GM19351 (cell line): ENCODE measurements at regions not wholly inside any gene's neighbourhood (a gene's known extent, or its start where the extent isn't known, plus 50 kb on each side); places are given as distances from the start of the nearest gene placed in this dataset.
A peak's percentile ranks its signal among the peaks of the same experiment; 100 is the strongest.

ENCODE experiments used
- ATAC-seq: cut with Tn5 transposase; IDR thresholded peaks from one replicate; pipeline ENCODE4 v1.9.1; 2021; ENCODE audit warnings: mild to moderate bottlenecking, moderate library complexity; ENCODE audit not compliant: unreplicated experiment

DNA sequence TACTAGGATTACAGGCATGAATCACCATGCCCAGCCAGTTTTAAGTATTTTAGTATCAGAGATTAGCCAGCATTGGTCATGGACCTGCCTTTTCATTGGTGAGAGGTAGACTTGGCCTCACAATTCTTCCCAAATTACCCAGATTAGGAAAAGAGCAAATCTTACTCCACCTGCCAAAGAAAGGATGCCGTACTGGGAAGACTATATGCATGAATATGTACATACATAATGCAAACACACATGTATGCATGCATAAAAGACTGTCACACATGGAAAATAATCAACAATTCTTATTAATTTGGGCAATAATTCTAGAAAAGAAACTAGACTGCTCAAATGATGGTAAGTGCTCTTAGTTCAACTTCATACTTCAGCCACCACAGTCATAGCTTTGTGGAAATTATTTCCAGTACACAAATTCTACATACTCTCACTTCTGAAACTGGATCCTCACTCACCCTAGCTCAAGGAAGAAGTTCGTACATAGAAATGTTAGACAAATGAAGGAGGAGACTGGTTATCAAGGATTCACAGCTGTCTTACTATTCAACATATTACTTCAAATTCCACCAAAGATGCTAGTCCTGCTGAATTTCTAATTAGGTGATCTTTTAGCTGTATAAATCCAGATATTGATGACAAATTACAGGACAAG lies 73.7 kb downstream of the MINAR2 start:
- no peak for ATAC-seq

DNA sequence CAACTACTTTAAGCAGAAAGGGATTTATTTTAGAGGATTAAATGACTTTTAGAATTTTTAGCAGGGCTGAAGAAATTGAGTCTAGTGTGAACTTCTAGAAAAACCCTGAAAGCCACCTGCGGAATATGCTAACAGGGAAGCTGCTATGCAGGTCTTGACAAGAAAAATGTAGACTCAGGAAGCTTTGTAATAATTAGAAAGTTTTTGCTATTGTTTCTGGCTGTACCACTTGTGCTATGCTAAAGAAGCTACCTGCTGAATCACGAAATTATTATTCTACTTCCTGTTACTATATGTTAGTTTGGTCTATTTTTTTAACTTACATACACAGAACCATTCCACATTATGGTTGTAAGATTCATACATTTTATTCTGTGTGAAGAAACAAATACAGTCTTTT lies 74.0 kb upstream of the CHSY3 start:
- no peak for ATAC-seq

DNA sequence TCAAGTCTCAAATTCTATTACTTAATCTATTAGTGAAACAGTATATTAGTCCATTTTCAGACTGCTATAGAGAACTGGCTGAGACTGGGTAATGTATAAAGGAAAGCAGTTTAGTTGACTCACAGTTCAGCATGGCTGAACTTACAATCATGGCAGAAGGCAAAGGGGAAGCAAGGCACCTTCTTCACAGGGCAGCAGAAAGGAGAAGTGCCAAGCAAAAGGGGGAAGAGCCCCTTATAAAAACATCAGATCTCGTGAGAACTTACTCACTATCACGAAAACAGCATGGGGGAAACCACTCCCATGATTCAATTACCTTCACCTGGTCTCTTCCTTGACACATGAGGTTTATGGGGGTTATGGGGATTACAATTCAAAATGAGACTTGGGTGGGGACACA lies 67.9 kb upstream of the CHSY3 start:
- ATAC-seq = no peak

DNA sequence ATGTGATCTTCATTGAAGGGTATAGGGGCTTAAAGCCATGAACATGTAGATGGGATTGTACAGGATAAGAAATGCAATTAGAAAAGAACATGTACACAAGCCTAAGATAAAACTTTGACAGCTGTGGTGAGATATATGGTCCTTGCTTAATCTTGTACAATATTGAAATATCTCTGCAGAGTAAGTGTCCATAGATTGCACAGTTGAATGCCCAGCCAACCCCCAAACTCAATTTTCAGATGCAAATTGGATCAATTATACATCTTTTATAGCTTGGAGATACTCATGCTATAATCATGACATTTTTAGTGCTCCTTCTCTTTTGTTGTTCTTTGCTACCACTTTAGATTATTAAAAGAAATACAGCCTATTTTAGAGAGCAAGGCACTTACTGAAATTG lies 59.5 kb upstream of the CHSY3 start:
- no peak for ATAC-seq

- peak; percentile 98 for ATAC-seq
Observed at GRCh38 chr5:129852747-129853352, 51.4 kb upstream of the CHSY3 start.

DNA sequence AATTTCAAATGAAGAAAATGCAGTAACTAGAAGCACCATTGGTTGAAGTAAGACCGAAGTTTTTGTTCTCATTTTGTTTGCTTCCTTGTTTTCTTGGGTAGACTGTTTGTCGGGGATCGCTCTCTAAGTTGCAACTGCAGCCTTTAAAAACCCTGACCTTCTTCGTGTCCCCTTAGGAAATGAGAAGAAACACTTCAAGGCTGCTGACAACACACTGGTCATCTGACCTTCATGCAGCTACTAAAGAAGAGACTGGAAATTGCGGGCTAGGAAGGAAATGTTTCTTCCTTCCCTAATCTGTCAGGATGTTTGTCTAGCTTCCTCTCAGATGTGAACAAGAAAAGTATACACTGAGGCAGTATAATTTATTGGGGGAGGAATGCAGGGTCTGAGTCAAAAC lies 50.7 kb upstream of the CHSY3 start:
- ATAC-seq = no peak
